H54 (cell line): ENCODE measurements at regions not wholly inside any gene's neighbourhood (a gene's known extent, or its start where the extent isn't known, plus 50 kb on each side); places are given as distances from the start of the nearest gene placed in this dataset.

Experiments
- DNase-seq: peaks from one replicate; pipeline ENCODE4 v3.0.0; 2011; ENCODE audit warnings: low spot score, mixed read lengths; ENCODE audit not compliant: insufficient read length
- FAIRE-seq: peaks from 3 replicates; lab custom pipeline; 2011; peaks lifted over from hg19 to GRCh38; lab: Jason Lieb, UNC
- POLR2A ChIP-seq: IDR thresholded peaks from 2 replicates; pipeline ENCODE4 v1.6.1; 2011; ENCODE audit warnings: low read depth, mild to moderate bottlenecking, low read length

DNA sequence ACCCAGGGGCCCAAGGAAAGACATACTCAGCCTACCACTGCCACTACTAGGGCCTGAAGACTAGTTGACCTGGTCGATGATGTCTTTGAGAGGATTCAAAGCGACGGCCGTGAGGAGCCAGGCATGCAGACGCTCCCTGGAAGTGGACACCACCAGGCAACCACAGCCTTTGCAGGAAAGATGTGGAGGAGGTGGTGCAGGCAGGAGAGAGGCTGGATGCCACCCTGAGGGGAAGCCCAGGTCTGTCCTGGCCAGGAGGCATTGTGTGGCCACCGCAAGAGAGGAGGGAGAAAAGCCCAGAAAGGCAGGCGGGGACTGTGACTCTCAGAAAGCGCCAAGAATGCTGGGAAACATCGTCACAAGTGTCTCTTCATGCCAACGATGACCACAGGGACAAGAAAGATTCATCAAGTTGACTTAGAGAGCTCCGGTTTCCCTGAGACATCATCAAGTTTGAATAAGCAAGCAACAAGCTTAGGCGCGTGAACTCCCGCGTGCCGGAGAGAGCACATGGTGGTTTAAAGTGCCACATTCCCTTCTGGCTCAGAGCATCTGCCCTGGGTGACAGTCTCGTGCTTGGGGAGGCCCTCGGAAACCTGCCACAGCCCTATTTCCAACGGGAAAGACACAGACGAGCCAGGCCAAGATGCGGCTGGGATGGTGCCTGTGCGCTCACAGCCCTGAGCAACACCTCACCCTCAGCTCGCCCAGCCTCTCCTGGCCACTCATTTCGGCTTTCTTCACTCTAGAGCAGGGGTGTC, 464.5 kb upstream of the SALL3 start:
- TF ChIP-seq POLR2A, result no peak
- FAIRE-seq, result no peak
- DNase-seq, result no peak

DNA sequence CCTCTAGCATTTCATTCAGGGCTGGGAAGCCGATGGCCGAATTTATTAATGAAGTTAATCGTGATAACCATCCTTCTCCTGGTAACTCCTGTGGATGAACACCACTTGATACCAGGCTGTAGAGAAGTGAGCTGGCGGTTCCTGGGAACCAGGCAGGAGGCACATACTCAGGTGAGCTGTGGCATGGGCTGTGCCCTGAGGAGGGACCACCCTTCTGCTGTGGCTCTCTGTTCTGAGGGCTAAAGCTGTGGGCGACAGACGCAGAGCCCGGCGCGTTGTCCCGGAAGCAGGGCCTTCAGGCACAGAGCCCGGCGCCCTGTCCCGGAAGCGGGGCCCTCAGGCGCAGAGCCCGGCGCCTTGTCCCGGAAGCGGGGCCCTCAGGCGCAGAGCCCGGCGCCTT, 462.3 kb upstream of the SALL3 start:
- no peak for TF ChIP-seq POLR2A
- FAIRE-seq (no peak), DNase-seq (no peak)

DNA sequence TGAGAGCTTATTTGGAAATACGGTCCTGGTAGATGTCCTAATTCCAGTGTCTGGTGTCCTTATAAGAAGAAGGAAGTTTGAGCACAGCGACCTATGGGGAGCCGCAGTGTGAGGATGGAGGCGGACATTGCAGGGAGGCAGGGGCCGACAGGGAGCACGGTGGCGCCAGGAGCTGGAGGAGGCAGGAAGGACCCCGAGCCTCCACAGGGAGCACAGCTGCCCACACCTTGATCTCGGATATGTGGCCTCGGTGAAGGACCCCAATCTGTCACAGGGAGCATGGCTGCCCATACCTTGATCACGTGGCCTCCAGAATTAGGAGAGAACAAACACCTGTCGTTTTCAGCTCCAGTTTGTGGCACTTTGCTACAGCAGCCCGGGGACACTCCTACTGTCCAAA, 461.6 kb upstream of the SALL3 start:
- TF ChIP-seq POLR2A, result no peak
- no peak for FAIRE-seq
- no peak for DNase-seq

- FAIRE-seq, result no peak
- no peak for DNase-seq
- TF ChIP-seq POLR2A, result no peak
These were observed 460.8 kb upstream of the SALL3 start for GRCh38 chr18:78518805-78519204.

- no peak for TF ChIP-seq POLR2A
- no peak for FAIRE-seq
- no peak for DNase-seq
These were observed 460.1 kb upstream of the SALL3 start for GRCh38 chr18:78519394-78520062.

DNA sequence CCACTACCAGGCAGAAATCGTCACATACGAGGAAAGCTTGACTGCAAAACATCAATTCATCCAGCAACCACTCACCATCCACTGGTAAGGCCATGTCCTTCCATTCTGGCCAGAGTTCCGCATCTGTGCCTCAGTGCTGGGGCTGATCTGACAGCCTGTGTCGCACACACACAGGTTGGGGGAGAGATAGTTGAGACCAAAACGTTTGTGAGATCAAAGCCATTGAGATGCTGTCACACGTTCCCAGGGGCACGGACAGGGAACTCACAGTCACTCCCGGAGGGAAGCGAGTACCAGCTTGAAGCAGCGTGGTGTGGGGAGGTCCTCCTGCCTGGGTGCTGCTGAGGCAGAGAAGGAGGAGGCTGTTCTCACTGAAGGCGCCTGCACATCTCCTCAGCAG, 458.5 kb upstream of the SALL3 start:
- no peak for TF ChIP-seq POLR2A
- FAIRE-seq, result no peak
- no peak for DNase-seq

GRCh38 chr18:78521744-78522143, 457.9 kb upstream of the SALL3 start:
- FAIRE-seq, result no peak
- TF ChIP-seq POLR2A, result no peak
- DNase-seq, result no peak

DNA sequence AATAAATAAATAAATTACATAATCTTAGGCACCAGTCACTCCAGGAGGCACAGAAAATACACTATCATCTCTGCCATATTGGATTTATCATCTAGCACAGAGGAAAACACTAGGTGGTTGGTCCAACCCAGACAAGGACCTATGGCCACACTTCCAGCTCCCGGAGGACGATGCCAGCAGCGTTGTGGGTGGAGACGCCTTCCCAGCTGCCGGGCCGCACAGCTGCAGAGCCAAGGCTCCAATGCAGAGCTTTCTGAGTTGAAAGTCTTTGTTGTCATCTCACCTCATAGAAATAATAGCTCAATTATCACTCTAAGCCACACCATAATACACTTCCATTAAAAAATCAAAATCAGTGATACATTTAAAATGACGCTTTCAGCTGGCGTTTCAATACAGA, 457.1 kb upstream of the SALL3 start:
- no peak for DNase-seq
- no peak for FAIRE-seq
- TF ChIP-seq POLR2A, result no peak

DNA sequence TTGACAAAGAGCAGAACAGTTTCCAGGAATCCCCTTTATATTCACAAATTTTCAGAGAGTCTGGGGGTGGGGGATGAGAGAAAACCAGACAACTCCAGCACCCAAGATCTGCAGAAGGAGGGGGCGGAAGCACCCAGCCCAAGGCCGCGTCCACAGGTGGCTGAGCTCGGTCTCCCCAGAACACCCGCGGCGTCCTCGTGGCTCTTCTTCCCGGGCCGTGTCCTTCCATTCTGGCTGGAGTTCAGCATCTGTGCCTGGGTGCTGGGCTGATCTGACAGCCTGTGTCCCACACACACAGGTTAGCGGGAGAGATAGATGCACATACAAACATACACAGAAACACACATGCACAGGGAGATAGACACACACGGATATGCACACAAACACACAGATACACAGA, 455.8 kb upstream of the SALL3 start:
- FAIRE-seq (no peak), DNase-seq (no peak)

GRCh38 chr18:78525366-78526111, 454.1 kb upstream of the SALL3 start:
- DNase-seq (no peak), FAIRE-seq (no peak)
- TF ChIP-seq POLR2A, result no peak

More for the DNA sequence above, 455.8 kb upstream of the SALL3 start:
- no peak for TF ChIP-seq POLR2A

DNA sequence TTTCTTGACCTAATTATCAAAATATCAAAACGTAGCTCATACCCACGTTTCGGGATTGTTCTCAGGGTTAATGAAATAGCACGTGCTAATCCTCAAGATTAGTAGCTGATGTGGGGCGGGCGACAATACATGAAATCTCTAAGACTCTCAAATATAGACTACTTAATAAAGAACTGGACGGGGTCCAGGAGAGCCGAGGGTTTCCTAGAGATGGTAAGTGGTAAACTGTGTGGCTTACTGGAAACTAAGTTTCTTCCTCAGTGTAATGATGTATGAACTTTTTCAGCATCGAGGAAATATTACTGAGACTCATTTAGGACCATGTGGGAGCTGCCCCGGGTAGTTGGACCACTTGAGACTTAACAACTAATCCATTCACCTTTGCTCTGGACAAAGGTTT, 453.3 kb upstream of the SALL3 start:
- TF ChIP-seq POLR2A, result no peak
- no peak for FAIRE-seq

GRCh38 chr18:78526923-78527711, 452.5 kb upstream of the SALL3 start:
- FAIRE-seq (no peak), DNase-seq (no peak)
- TF ChIP-seq POLR2A, result no peak

More for the DNA sequence above, 453.3 kb upstream of the SALL3 start:
- no peak for DNase-seq

DNA sequence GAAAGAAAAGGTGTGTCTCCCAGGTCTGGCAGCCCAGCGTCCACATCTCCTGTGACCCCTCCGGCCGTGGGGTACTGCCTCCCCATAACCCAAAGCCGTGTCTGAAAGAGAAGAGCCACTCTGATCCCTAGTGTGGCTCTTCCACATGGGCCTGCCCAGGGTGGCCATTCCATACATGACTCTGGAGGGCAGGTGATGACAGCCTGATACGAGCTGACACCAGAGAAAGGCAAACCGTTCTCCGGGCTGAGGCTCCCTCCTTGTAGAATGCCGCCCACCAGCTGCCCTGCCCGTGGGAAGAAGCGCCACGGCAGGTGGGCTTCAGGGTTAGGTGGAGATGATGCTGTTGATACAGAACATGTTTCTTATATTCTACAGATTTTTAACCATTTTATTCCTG, 451.6 kb upstream of the SALL3 start:
- TF ChIP-seq POLR2A, result no peak
- FAIRE-seq (no peak), DNase-seq (no peak)

GRCh38 chr18:78528411-78529258, 451.0 kb upstream of the SALL3 start:
- no peak for TF ChIP-seq POLR2A
- FAIRE-seq, result no peak
- DNase-seq, result no peak
